ENCODE measurements at regions not wholly inside any gene's neighbourhood (a gene's known extent, or its start where the extent isn't known, plus 50 kb on each side); places are given as distances from the start of the nearest gene placed in this dataset.

DNA sequence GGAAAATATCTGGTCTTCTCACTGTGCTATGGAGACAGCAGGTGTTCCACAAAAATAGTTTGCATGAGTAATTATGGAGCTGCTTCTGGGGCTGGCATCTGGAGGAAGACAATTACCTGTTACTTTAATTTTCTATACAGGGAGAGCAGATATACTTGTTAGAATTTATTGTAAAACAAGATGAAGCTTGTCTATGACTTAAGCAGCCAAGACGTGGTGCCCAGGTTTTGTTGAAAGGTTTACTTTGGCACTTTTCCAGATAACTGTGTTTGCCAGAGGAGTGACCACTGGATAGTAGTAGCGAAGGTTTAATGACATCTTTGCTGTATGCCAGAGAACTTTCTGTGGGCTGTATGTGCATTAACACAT lies 134.5 kb upstream of the KL start:
- CTCF ChIA-PET, result interaction anchor here (1.4 kb wide), 1 partner anchor 29 kb away, joined by 3 read pairs; no protein-coding TSS in a partner anchor

DNA sequence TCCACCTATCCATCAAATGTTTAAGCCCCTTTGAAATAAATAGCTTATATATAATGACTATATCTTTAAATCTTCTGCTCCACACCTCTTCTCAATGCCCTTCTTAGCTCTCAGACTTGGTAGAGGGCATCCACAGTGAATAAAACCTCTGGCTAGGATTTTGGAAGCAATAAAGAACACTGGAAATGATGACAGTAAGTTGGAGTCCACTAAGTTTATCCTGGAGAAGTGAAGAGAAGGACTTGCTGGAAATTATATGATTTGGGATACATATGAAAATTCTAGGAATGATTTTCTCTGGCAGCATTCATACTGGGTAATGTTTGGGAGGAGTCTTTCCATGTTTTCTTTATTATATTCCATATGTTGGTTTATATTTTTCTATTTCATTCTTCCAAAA lies 133.5 kb upstream of the KL start:
- Histone ChIP-seq H3K27me3 (replicated peaks in 2 of 5; ENCODE audit: control insufficient read depth in 4 of 5, insufficient read depth in 5 of 5, low read length in 4 of 5) (no peaks in the 10 kb centered on the region), H3K27ac (ENCODE audit: insufficient read depth in 1 of 2, low read depth in 1 of 2, low read length in 2 of 2, poor library complexity in 1 of 2, severe bottlenecking in 2 of 2) (no peak overlapping the region), H3K4me1 (ENCODE audit: control extremely low read depth in 1 of 4, control insufficient read depth in 4 of 4, insufficient read depth in 4 of 4, low read length in 3 of 4) (peaks cover 0 to 11% (median 4%) of the 10 kb centered on the region in 4 experiments), H3K9me3 (ENCODE audit: control extremely low read depth in 1 of 5, control insufficient read depth in 4 of 5, insufficient read depth in 2 of 5, low read depth in 1 of 5, low read length in 4 of 5) (peaks cover 0 to 10% (median 5%) of the 10 kb centered on the region in 5 experiments), H3K36me3 (ENCODE audit: control insufficient read depth in 4 of 4, insufficient read depth in 4 of 4, low read length in 3 of 4) (no peaks in the 10 kb centered on the region), H3K4me3 (ENCODE audit: control insufficient read depth in 1 of 7, extremely low read depth in 1 of 7, insufficient read depth in 4 of 7, low read depth in 2 of 7, low read length in 6 of 7) (no peak overlapping the region)
- no peak for DNase-seq
- CTCF ChIA-PET, result no interaction called here
- POLR2A ChIA-PET, result no interaction called here

More for the DNA sequence above, 134.5 kb upstream of the KL start:
- H3K27me3 ChIP-seq (replicated peaks in 2 of 5; ENCODE audit: control insufficient read depth in 4 of 5, insufficient read depth in 5 of 5, low read length in 4 of 5), result no peaks in the 10 kb centered on the region
- no peak overlapping the region for H3K4me3 ChIP-seq (ENCODE audit: control insufficient read depth in 1 of 7, extremely low read depth in 1 of 7, insufficient read depth in 4 of 7, low read depth in 2 of 7, low read length in 6 of 7)
- 100% methylated on average over 1 of the region's 2 CpGs for WGBS (ENCODE audit: insufficient coverage)
- no peak for DNase-seq
- H3K36me3 ChIP-seq (ENCODE audit: control insufficient read depth in 4 of 4, insufficient read depth in 4 of 4, low read length in 3 of 4), result no peaks in the 10 kb centered on the region
- POLR2A ChIA-PET, result no interaction called here
- peaks cover 0 to 2% (median 0%) of the 10 kb centered on the region in 5 experiments for H3K9me3 ChIP-seq (ENCODE audit: control extremely low read depth in 1 of 5, control insufficient read depth in 4 of 5, insufficient read depth in 2 of 5, low read depth in 1 of 5, low read length in 4 of 5)
- no peak overlapping the region for H3K27ac ChIP-seq (ENCODE audit: insufficient read depth in 1 of 2, low read depth in 1 of 2, low read length in 2 of 2, poor library complexity in 1 of 2, severe bottlenecking in 2 of 2)
- H3K4me1 ChIP-seq (ENCODE audit: control extremely low read depth in 1 of 4, control insufficient read depth in 4 of 4, insufficient read depth in 4 of 4, low read length in 3 of 4), result peaks cover 0 to 11% (median 4%) of the 10 kb centered on the region in 4 experiments

DNA sequence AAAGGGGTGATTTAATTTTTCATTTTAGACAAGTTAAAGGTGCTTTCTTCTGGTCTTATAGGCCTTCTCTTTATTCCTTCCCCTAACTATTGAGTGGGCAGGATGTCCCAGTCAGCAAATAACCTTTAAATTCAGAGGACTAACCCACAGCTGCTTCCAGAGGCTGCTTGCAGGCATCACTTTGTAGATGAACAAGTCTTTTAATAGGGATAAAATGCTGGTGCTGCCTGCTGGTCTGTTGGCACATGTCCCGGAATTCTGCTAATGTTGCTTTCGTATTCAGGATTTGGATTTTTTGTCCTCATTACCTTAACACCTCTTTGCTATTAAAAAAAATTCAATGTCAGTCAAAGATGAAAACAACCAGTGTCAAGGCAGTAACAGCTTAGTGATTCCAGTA lies 132.7 kb upstream of the KL start:
- Histone ChIP-seq H3K4me3 (ENCODE audit: control insufficient read depth in 1 of 7, extremely low read depth in 1 of 7, insufficient read depth in 4 of 7, low read depth in 2 of 7, low read length in 6 of 7) (no peak overlapping the region), H3K4me1 (ENCODE audit: control extremely low read depth in 1 of 4, control insufficient read depth in 4 of 4, insufficient read depth in 4 of 4, low read length in 3 of 4) (peaks cover 0 to 11% (median 4%) of the 10 kb centered on the region in 4 experiments), H3K27me3 (replicated peaks in 2 of 5; ENCODE audit: control insufficient read depth in 4 of 5, insufficient read depth in 5 of 5, low read length in 4 of 5) (no peaks in the 10 kb centered on the region), H3K36me3 (ENCODE audit: control insufficient read depth in 4 of 4, insufficient read depth in 4 of 4, low read length in 3 of 4) (no peaks in the 10 kb centered on the region), H3K27ac (ENCODE audit: insufficient read depth in 1 of 2, low read depth in 1 of 2, low read length in 2 of 2, poor library complexity in 1 of 2, severe bottlenecking in 2 of 2) (no peak overlapping the region), H3K9me3 (ENCODE audit: control extremely low read depth in 1 of 5, control insufficient read depth in 4 of 5, insufficient read depth in 2 of 5, low read depth in 1 of 5, low read length in 4 of 5) (peaks cover 0 to 13% (median 8%) of the 10 kb centered on the region in 5 experiments)
- no peak for DNase-seq
- POLR2A ChIA-PET, result no interaction called here
- WGBS (ENCODE audit: insufficient coverage), result no CpG with 5 or more reads among the region's 2 CpGs
- CTCF ChIA-PET, result no interaction called here

DNA sequence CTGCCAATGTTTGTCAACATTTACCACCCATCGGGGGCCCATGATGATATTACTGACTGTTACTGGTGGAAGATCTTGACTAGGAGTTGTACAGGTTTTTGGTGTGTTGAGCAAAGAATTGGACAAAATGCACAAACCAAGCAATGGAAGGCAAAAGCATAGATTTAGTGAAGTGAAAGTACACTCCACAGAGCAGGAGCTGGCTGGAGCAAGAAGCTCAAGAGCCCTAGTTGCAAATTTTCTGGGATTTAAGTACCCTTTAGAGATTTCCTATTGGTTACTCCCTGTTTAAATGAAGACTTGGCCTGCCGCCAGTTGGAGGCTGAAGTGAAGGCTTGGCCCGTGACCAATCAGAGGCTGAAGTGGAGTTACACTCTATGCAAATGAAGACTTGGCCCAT lies 128.6 kb upstream of the KL start:
- Histone ChIP-seq H3K36me3 (ENCODE audit: control insufficient read depth in 4 of 4, insufficient read depth in 4 of 4, low read length in 3 of 4) (no peaks in the 10 kb centered on the region), H3K4me1 (ENCODE audit: control extremely low read depth in 1 of 4, control insufficient read depth in 4 of 4, insufficient read depth in 4 of 4, low read length in 3 of 4) (no peaks in the 10 kb centered on the region), H3K27ac (ENCODE audit: insufficient read depth in 1 of 2, low read depth in 1 of 2, low read length in 2 of 2, poor library complexity in 1 of 2, severe bottlenecking in 2 of 2) (no peak overlapping the region), H3K4me3 (ENCODE audit: control insufficient read depth in 1 of 7, extremely low read depth in 1 of 7, insufficient read depth in 4 of 7, low read depth in 2 of 7, low read length in 6 of 7) (no peak overlapping the region), H3K27me3 (replicated peaks in 2 of 5; ENCODE audit: control insufficient read depth in 4 of 5, insufficient read depth in 5 of 5, low read length in 4 of 5) (no peaks in the 10 kb centered on the region), H3K9me3 (ENCODE audit: control extremely low read depth in 1 of 5, control insufficient read depth in 4 of 5, insufficient read depth in 2 of 5, low read depth in 1 of 5, low read length in 4 of 5) (peaks cover 2 to 20% (median 8%) of the 10 kb centered on the region in 5 experiments)
- peak in 2 of 3 donors; percentile 19 to 24 for DNase-seq
- 93% methylated on average over 3 of the region's 3 CpGs for WGBS (ENCODE audit: insufficient coverage)
- CTCF ChIA-PET, result interaction anchor here (1.3 kb wide), 1 partner anchor 10 kb away, joined by 3 read pairs; no protein-coding TSS in a partner anchor
- POLR2A ChIA-PET, result no interaction called here

DNA sequence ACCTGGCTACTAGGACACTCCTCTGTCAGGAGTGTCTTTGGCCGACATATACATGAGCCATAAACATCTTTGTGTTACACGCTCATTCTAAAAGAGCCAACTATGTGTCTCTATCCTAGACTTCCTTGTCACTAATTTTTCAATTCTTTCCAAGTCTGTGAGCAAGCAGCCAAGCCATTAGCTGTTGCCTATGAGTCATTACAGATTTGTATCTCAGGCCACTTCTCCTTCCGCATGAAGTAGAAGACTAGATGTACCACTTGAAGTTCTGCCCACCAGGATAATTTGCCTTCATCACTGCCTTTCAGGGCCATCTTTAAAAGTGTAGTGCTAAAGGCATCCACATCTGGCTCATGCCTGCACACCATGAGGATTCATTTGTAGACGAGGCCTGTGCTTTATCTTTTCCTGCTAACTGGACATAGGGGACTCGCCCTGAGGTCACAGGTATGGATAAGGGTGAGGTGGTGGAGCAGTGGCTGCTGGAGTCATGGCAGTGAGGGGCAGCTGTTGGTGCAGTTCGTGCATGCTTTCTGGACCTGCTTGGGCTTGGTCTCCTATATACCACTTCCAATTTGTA lies 126.1 kb upstream of the KL start:
- WGBS (ENCODE audit: insufficient coverage), result 97% methylated on average over 4 of the region's 6 CpGs
- peak in 2 of 3 donors; percentile 7 to 16 for DNase-seq

DNA sequence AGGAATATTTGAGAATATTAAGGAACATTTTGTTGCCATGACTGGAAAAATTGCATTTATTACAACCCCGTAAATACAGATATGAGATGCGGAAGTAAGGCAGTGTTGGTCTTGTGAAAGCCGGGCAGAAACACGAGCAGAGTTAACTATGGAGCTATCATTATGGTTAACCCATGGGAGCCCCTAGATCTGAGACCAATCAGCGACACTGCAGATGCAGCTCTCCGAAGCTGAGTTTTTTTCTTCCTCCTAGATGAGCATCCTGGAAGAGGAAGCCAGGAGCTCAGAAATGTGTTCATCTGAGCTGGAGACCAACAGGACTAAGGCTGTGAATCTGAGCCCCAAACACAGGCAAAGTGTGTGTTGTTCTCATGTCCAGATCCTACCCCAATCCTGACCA lies 123.0 kb upstream of the KL start:
- WGBS (ENCODE audit: insufficient coverage), result 98% methylated on average over 4 of the region's 6 CpGs
- ChIA-PET CTCF (no interaction called here), POLR2A (no interaction called here)
- Histone ChIP-seq H3K9me3 (ENCODE audit: control extremely low read depth in 1 of 5, control insufficient read depth in 4 of 5, insufficient read depth in 2 of 5, low read depth in 1 of 5, low read length in 4 of 5) (peaks cover 0 to 6% (median 4%) of the 10 kb centered on the region in 5 experiments), H3K36me3 (ENCODE audit: control insufficient read depth in 4 of 4, insufficient read depth in 4 of 4, low read length in 3 of 4) (no peaks in the 10 kb centered on the region), H3K4me1 (ENCODE audit: control extremely low read depth in 1 of 4, control insufficient read depth in 4 of 4, insufficient read depth in 4 of 4, low read length in 3 of 4) (peaks cover 0 to 17% (median 0%) of the 10 kb centered on the region in 4 experiments), H3K27ac (ENCODE audit: insufficient read depth in 1 of 2, low read depth in 1 of 2, low read length in 2 of 2, poor library complexity in 1 of 2, severe bottlenecking in 2 of 2) (no peak overlapping the region), H3K27me3 (replicated peaks in 2 of 5; ENCODE audit: control insufficient read depth in 4 of 5, insufficient read depth in 5 of 5, low read length in 4 of 5) (no peaks in the 10 kb centered on the region), H3K4me3 (ENCODE audit: control insufficient read depth in 1 of 7, extremely low read depth in 1 of 7, insufficient read depth in 4 of 7, low read depth in 2 of 7, low read length in 6 of 7) (no peak overlapping the region)
- DNase-seq, result no peak

More for the DNA sequence above, 126.1 kb upstream of the KL start:
- ChIA-PET CTCF (no interaction called here), POLR2A (no interaction called here)
- Histone ChIP-seq H3K4me1 (ENCODE audit: control extremely low read depth in 1 of 4, control insufficient read depth in 4 of 4, insufficient read depth in 4 of 4, low read length in 3 of 4) (peaks cover 0 to 7% (median 0%) of the 10 kb centered on the region in 4 experiments), H3K36me3 (ENCODE audit: control insufficient read depth in 4 of 4, insufficient read depth in 4 of 4, low read length in 3 of 4) (no peaks in the 10 kb centered on the region), H3K4me3 (ENCODE audit: control insufficient read depth in 1 of 7, extremely low read depth in 1 of 7, insufficient read depth in 4 of 7, low read depth in 2 of 7, low read length in 6 of 7) (no peak overlapping the region), H3K27me3 (replicated peaks in 2 of 5; ENCODE audit: control insufficient read depth in 4 of 5, insufficient read depth in 5 of 5, low read length in 4 of 5) (no peaks in the 10 kb centered on the region), H3K27ac (ENCODE audit: insufficient read depth in 1 of 2, low read depth in 1 of 2, low read length in 2 of 2, poor library complexity in 1 of 2, severe bottlenecking in 2 of 2) (no peak overlapping the region), H3K9me3 (ENCODE audit: control extremely low read depth in 1 of 5, control insufficient read depth in 4 of 5, insufficient read depth in 2 of 5, low read depth in 1 of 5, low read length in 4 of 5) (peaks cover 2 to 20% (median 8%) of the 10 kb centered on the region in 5 experiments)

DNA sequence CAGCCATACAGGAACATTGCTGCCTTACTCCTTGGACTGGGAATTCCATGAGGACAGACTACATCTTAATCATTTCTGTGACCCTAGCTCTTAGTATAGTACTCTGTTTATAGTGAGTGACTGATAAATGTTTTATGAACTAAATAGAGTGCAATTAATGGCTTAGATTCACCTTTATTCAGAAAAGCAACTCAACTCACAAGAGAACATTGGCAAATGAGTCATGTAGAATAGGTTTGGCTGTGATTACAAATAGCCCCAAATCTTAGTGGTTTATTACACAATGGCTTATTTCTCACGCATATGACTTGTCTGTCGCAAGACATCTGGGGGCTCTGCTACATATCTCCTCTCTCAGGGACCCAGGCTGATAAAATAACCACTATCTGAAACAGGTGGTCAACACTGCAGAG lies 121.6 kb upstream of the KL start:
- Histone ChIP-seq H3K27ac (ENCODE audit: insufficient read depth in 1 of 2, low read depth in 1 of 2, low read length in 2 of 2, poor library complexity in 1 of 2, severe bottlenecking in 2 of 2) (no peak overlapping the region), H3K4me3 (ENCODE audit: control insufficient read depth in 1 of 7, extremely low read depth in 1 of 7, insufficient read depth in 4 of 7, low read depth in 2 of 7, low read length in 6 of 7) (no peak overlapping the region), H3K4me1 (ENCODE audit: control extremely low read depth in 1 of 4, control insufficient read depth in 4 of 4, insufficient read depth in 4 of 4, low read length in 3 of 4) (peaks cover 0 to 17% (median 0%) of the 10 kb centered on the region in 4 experiments), H3K27me3 (replicated peaks in 2 of 5; ENCODE audit: control insufficient read depth in 4 of 5, insufficient read depth in 5 of 5, low read length in 4 of 5) (no peaks in the 10 kb centered on the region), H3K9me3 (ENCODE audit: control extremely low read depth in 1 of 5, control insufficient read depth in 4 of 5, insufficient read depth in 2 of 5, low read depth in 1 of 5, low read length in 4 of 5) (peaks cover 0 to 5% (median 4%) of the 10 kb centered on the region in 5 experiments), H3K36me3 (ENCODE audit: control insufficient read depth in 4 of 4, insufficient read depth in 4 of 4, low read length in 3 of 4) (no peaks in the 10 kb centered on the region)
- CTCF ChIA-PET, result no interaction called here
- POLR2A ChIA-PET, result no interaction called here
- 93% methylated on average over 2 of the region's 2 CpGs for WGBS (ENCODE audit: insufficient coverage)
- peak; percentile 12 to 63 (median 53) for DNase-seq

Measured in common myeloid progenitor, CD34-positive (primary cell).